ENCODE measurements at regions not wholly inside any gene's neighbourhood (a gene's known extent, or its start where the extent isn't known, plus 50 kb on each side); places are given as distances from the start of the nearest gene placed in this dataset.

- DNase-seq (ENCODE audit: low read depth in 1 of 2, low spot score in 1 of 2): no peak
Observed at GRCh38 chr10:78937393-78937792, 131.4 kb upstream of the ZMIZ1 start.

GRCh38 chr10:78937800-78938694, 130.7 kb upstream of the ZMIZ1 start:
- DNase-seq (ENCODE audit: low read depth in 1 of 2, low spot score in 1 of 2): no peak

GRCh38 chr10:78938695-78939672, 129.8 kb upstream of the ZMIZ1 start:
- DNase-seq (ENCODE audit: low read depth in 1 of 2, low spot score in 1 of 2): no peak

GRCh38 chr10:78942091-78942501, 126.7 kb upstream of the ZMIZ1 start:
- no peak for DNase-seq (ENCODE audit: low read depth in 1 of 2, low spot score in 1 of 2)

- DNase-seq (ENCODE audit: low read depth in 1 of 2, low spot score in 1 of 2): no peak
Observed at GRCh38 chr10:78944723-78945312, 123.9 kb upstream of the ZMIZ1 start.

- no peak for DNase-seq (ENCODE audit: low read depth in 1 of 2, low spot score in 1 of 2)
Observed at GRCh38 chr10:78945838-78946237, 122.9 kb upstream of the ZMIZ1 start.

GRCh38 chr10:78947226-78947625, 121.5 kb upstream of the ZMIZ1 start:
- DNase-seq (ENCODE audit: low read depth in 1 of 2, low spot score in 1 of 2): no peak

- DNase-seq (ENCODE audit: low read depth in 1 of 2, low spot score in 1 of 2): no peak
Observed at GRCh38 chr10:78947733-78948132, 121.0 kb upstream of the ZMIZ1 start.

- no peak for DNase-seq (ENCODE audit: low read depth in 1 of 2, low spot score in 1 of 2)
Observed at GRCh38 chr10:78948621-78949030, 120.1 kb upstream of the ZMIZ1 start.

- DNase-seq (ENCODE audit: low read depth in 1 of 2, low spot score in 1 of 2): no peak
Observed at GRCh38 chr10:78950656-78951587, 117.8 kb upstream of the ZMIZ1 start.

GRCh38 chr10:78952030-78952429, 116.7 kb upstream of the ZMIZ1 start:
- DNase-seq (ENCODE audit: low read depth in 1 of 2, low spot score in 1 of 2): no peak

GRCh38 chr10:78952686-78953085, 116.1 kb upstream of the ZMIZ1 start:
- DNase-seq (ENCODE audit: low read depth in 1 of 2, low spot score in 1 of 2): no peak

- DNase-seq (ENCODE audit: low read depth in 1 of 2, low spot score in 1 of 2): no peak
Observed at GRCh38 chr10:78953113-78953798, 115.5 kb upstream of the ZMIZ1 start.

- no peak for DNase-seq (ENCODE audit: low read depth in 1 of 2, low spot score in 1 of 2)
Observed at GRCh38 chr10:78953799-78954297, 114.9 kb upstream of the ZMIZ1 start.

- DNase-seq (ENCODE audit: low read depth in 1 of 2, low spot score in 1 of 2): no peak
Observed at GRCh38 chr10:78954689-78955088, 114.1 kb upstream of the ZMIZ1 start.

- DNase-seq (ENCODE audit: low read depth in 1 of 2, low spot score in 1 of 2): no peak
Observed at GRCh38 chr10:78955206-78955605, 113.6 kb upstream of the ZMIZ1 start.

GRCh38 chr10:78956391-78956790, 112.4 kb upstream of the ZMIZ1 start:
- DNase-seq (ENCODE audit: low read depth in 1 of 2, low spot score in 1 of 2): no peak

- DNase-seq (ENCODE audit: low read depth in 1 of 2, low spot score in 1 of 2): no peak
Observed at GRCh38 chr10:78957471-78958039, 111.2 kb upstream of the ZMIZ1 start.

GRCh38 chr10:78959217-78959923, 109.4 kb upstream of the ZMIZ1 start:
- DNase-seq (ENCODE audit: low read depth in 1 of 2, low spot score in 1 of 2): no peak

Data from activated T-helper 1 cell treated with anti-CD3 and anti-CD28 coated beads, Interleukin-2, amount 50 U/mL, for 16 hours (primary cell).